NCI-H2171 (cell line): ENCODE measurements at regions not wholly inside any gene's neighbourhood (a gene's known extent, or its start where the extent isn't known, plus 50 kb on each side); places are given as distances from the start of the nearest gene placed in this dataset.

Source experiments
- DNase-seq: peaks from one replicate; lab custom pipeline; 2025; lab: John Stamatoyannopoulos, UW

DNA sequence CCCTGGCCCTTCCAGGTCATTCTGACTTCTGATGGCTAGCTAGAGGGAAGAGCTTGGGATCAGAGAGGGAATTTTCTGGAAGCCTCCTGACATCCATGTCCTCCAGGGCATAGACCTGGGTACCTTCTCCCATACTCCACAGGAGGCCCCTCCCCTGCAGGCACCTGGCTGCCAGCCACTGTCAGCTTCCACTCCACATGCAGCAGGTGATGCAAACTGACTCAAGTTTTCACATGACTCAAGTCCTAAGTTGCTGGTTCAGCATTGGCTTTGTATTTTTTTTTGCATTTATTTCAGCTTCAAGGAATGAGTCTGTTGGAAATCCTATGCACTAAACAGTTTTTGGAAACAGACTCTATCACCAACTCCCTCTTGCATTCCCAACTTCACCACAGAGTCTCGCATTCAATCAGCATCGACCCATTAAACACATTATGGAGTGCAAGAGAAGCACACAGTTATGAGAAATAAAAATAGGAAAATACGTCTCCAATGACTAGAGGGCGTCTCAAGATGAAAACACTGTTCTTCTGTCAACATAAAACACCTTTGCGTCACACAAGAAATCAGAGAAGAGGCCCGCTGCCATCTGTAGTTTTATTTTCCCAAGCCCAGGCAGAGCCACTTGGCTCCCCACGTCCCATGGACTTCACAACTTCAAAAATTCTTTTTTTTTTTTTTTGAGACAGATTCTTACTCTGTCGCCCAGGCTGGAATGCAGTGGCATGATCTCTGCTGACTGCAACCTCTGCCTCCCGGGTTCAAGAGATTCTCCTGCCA is 362.6 kb upstream of the MGMT start:
- no peak for DNase-seq

DNA sequence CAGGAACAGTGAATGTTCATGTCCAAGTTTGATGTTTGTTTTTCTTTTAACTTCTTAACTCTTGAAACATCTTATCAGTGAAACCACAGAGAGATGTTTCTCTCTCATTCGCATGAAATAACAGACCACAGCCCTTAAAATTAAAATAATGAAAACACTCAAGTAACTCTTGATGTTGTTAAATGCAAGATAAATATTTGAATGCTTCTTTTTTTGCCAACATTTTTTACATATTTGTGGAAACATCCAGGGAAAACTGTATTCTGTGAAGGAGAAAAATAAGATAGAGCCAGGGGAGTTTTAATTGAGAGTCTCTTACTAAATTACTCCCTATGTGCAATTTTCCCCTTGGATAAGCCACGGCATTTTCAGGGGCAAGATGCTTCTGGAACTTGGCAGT is 361.8 kb upstream of the MGMT start:
- no peak for DNase-seq

DNA sequence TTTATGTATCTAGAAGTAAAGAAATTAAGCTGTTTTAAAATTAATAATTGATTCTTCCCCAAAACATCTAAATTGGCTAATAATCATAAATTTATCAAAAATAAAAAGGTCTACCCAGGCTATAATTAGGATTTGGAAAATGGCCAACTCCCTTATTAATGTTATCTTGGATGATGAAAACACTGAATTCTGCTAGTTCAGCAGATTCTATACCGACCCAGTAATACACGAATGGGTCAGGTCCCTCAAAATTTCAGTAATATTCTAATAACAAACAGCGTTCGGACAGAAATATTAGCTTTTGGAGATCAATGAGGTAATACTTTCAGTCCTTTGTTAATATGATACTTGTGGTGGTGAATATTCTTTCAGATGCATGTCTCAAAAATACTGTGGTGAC is 360.7 kb upstream of the MGMT start:
- no peak for DNase-seq

DNA sequence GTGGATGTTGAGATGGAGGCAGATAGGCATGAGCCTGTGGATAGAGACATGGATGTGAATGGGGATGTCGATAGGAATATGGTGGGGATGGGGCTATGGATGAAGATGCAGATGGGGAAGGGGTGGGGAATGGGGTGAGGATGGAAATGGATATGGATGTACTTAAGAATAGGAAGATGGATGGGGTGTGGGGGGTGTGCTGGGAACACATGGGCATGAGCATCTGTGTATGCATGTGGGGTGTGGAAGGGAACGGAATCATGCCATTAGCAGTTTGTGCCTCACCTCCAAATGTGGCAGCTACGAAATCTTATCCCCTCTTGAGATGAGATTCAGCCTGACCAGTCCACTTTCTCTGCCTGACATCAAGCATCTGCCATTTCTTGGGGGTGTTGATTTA is 359.5 kb upstream of the MGMT start:
- no peak for DNase-seq

DNA sequence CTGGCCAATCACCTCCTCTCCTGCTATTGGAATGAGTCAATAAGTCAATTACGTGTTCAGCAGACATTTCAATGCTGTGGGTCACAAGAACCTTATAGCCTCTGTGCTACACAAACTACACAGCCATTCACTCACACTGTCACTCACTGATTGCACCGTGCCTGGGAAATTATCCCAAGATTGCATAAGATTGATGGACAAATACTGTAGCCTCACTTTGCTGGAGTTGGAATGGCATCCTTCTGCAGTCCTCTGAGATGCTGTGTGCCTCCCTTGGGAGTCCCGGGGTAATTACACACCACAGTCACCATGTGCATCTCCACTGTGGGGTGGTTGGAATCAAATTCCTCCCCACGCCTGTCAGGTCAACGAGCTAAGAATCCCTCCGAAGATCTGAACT is 358.7 kb upstream of the MGMT start:
- no peak for DNase-seq

DNA sequence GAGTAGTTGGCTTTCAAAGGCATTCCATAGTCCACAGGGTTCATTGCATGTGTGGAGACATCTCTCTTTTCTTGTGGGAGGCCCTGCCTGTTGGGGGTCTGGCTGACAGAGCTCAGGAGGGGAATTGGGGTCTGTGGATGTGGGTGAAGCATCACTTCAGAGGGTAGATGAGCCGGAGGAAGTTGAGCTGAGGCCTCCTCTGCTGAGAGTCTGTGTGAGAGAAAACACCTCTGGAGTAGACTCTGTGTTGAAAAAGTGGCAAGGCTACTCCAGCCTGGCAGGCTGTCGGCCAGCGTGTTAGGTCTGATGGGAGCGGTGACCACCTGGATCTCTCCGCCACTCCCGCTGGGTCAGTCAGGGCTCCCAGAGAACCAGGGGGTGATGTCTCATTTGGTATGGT is 358.0 kb upstream of the MGMT start:
- no peak for DNase-seq

DNA sequence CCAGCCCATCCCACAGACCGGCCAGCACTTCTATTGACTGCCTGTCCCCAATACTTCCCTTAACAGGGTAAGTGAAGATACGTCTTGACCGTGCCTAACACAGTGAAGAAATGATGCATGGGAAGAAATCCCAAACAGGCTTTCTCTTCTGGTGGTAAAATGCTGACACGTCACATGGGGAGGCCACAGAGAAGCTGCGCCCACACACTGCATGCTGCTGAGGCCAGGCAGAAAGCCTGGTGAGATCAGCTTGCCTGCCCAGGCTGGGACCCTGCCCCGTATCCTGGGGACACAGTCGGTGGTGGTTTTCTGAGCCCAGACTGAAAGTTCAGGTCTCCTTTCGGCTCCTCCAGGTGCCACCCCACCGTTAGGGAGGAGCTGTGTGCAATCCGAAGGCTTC is 356.3 kb upstream of the MGMT start:
- DNase-seq: no peak

DNA sequence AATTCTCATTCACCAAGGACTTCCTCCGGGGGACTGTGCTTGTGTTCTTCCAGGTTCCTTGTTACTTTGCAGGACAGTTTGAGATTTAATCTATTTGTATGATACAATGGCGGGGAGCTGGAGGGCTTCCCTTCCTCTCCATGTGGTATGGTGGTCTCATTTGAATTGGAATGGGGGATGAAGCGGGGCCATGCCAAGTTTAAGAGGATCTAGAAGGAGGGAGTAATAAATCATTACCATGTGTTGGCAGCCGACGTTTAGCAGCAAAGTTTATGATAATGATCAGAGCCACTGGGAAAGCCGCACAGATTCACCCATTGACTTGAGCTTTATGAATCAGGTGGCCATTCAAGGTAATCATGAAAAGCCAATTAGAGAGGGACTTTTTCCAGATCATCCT is 355.1 kb upstream of the MGMT start:
- DNase-seq: no peak

DNA sequence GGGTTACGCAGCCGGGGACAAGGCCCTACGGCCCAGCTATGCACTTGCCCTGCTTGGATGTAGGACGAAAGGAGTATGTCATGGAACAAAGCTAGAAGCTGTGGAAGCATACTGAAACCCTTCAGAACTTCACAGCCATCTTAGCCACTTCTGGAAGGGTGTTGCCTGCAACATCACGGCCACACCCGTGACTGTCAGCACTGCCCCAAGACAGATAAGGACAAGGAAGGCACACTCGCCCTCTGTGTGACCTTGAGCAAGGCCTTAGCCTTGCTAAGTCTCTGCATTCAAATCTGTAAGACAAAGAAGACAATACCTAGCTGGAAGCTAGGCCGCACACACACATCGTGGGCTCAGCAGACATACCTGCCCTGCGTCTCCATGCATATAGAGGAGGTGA is 352.5 kb upstream of the MGMT start:
- no peak for DNase-seq

DNA sequence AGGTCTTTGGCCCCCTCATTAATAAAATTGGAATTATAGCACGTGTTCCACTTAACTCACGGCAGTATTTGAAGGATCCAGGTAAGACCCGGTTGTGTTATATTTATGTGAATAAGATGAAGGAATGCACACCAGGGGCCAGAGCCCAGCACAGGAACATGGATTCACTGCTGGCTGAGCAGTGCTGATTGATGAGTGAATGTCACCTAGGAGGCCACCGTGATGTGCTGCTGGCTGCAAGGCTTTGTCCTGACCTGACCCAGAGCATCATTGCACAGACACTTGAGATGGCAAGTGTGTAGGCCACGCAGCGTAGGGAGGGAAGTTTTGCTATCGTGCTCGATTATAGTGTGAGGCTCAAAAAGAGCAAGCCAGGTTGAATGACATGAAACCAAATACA is 350.7 kb upstream of the MGMT start:
- DNase-seq: no peak

DNA sequence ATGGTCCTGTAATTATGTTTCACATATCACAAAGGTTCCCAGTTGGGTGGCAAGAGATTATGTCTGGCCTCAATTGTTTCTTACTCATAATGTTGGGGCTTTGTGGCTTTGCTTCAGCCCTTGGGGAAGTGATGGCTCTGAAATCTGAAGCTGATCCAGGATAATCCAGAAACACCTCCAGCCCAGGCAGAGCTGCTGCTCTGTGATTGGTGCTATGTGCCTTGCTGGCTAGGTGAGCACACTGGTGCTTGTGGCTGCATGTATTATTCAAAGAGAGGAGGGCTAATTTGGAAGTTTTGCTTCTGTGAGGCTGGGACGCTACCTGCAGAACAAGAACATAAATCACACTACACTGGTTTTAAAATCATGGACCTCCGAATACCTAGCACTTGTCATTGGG is 346.6 kb upstream of the MGMT start:
- no peak for DNase-seq

DNA sequence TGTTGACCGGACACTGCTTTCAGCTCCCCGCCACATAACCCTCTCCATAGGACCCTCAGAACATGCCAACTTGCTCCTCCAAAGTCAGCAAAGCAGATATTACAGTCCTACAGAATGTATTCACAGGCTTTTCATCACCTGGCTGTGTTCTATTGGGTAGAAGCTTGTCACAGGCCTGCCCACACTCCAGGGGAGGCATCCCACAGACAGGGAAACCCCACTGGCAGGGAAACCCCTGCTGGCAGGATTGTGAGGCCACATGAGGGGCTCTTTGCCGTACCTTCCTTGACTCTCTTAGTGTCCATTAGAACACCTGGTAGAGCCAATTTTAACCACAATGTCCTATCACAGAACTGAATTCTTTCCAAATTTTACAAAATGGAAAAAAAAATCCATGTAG is 344.2 kb upstream of the MGMT start:
- no peak for DNase-seq

DNA sequence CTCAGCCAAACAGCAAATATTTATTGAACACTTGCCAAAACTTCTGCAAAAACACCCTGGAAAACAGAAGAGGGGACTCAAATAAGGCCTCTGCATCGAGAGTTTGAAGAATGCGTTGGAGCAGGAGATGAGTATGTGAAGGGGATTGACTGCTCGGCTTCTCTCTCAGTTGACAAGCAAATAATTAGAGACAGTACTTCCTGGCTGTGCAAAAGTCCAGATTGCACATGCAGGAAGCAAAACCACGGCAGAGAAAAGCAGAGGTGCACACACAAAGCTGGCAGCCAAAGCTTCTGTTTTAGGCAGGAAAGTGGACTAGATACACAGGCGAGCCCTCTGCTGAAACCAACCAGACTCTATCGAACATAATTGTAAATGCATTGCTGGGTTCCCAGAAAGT is 343.6 kb upstream of the MGMT start:
- no peak for DNase-seq

DNA sequence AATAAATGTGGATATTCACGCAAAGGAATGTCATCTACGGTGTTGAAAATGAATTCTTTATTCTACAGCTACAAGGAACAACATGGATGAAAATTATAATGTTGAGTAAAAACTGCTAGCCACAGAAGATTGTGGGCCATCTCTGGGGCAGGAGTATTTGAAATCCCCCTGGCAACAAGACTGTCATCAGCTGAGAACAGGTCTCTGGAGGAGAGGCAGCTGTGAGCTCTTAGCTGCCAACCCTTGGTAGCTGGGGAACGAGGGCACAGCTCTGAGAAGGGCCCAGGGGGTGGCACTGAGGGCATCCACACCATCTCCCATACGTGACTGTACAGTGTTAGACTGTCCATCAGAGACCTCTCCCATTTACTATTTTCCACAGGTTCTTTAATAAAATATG is 340.1 kb upstream of the MGMT start:
- DNase-seq: no peak

DNA sequence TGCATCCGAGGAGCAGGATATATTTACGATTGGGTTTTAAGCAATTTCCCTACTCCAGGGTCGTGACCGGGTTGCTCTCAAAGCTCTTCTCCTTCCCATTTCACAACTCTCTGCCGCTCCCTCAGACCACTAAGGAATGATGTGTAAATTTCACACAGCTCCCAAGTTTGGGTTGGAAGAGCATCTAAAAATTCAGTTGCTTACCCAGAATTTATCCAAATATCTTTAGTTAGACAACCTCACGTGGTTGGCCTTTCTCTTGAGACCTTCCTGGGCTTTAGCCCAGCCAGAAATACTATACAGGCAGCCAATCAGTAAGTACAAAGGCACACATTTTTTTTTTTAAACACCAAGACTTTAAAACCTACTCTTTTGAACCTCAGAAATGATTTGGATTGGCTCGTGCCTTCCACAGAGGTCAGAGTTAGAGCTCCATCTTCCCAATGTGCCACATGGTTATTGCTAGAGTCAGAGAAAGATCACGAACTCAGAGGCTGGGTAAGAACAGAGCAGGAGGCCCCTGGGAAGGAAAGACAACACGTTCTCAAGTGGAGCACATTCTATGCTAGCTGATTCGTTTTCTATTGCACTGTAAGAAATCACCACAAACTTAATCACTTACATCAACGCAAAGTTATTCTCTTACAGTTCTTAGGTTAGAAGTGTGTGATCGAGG is 335.4 kb upstream of the MGMT start:
- no peak for DNase-seq

DNA sequence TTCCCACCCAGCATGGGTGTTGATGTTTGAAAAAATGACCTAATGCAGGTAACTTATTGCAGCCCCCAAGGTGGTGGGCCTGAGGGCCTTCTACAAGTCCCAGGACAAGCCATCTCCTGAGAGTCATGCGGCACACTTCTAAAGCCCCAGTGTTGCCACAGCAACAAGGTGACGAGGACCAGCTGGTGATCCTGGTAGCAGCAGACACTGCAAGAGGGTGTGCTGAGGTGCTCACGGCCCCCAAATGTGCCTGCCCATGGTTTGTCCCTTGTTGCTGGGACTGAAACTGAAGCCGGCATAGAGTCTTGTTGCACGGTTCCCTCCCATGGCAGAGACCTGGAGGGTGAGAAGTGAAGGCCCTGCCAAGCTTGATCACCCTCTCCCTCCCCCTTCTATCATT is 333.2 kb upstream of the MGMT start:
- no peak for DNase-seq

DNA sequence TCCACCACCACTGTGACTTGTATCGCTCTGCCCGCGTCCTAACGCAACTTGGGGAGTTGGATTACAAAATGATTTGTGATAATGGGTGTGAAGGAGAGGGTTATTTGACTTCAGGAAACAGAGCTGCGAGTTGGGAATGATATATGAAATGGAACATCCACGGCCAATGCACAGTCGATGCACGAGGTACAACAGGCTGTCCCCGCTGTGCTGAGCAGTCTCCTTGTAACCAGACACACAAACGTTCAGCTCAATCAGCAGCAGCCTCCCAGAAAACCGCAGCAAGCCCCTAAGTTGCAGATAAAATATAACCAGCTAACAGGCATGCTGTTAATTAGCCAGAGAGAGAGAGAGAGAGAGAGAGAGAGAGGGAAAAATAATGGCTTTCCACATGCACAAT is 332.7 kb upstream of the MGMT start:
- no peak for DNase-seq

DNA sequence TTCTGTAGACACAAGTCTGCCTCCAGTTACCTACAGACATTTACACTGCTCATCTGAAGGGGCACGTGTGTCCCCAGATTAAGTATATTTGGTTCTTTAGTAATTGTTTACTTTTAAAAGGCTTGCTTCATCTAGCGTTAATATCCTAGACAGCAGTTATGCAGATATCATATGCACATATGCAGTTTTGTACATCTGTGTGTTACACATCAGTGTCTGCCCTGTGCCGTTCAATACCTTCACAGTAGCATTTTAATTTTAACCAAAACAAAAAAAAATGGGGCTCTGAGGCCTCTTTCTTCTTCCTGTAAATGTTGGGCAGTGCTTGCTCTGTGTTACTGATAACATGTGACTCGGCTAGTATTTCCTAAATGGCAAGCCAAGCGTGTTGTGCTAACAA is 331.4 kb upstream of the MGMT start:
- no peak for DNase-seq

DNA sequence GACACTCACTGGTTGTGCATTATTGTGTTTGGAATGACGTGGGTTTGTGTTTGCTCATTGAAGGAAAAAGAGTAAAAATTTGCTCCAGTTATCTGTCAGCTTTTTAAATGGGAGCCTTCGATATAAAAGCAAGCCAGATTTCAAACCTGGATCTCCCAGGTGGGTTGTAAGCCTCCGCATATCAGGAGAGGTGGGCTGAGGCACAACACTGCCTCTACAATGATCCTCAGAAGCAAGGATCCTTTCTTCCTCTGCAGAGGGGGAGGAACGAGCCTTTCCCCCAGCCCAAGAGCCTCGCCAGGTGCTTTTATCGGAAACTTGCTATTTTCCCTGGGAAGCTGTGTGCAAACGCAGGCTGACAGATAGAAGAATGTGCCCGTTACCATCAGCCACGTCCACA is 331.0 kb upstream of the MGMT start:
- DNase-seq: no peak

DNA sequence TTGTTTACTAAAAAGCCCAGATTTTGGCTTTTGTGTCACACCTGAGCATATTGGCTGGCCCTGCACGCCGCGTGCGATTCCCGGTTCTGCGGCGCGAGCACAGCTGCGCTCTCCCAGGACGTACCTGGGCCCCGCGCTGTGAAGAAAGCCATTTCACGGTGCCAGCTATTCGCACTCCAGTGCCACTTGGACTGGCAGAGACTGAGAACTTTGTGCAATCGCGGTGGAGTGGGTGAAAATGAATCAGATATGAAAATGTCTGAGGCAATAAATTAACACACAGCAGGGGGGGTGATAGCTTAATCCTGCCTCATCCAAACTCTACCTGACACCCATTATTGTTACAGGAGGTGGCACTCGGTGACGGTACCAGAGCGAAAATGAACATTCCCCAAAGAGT is 330.1 kb upstream of the MGMT start:
- DNase-seq: no peak

DNA sequence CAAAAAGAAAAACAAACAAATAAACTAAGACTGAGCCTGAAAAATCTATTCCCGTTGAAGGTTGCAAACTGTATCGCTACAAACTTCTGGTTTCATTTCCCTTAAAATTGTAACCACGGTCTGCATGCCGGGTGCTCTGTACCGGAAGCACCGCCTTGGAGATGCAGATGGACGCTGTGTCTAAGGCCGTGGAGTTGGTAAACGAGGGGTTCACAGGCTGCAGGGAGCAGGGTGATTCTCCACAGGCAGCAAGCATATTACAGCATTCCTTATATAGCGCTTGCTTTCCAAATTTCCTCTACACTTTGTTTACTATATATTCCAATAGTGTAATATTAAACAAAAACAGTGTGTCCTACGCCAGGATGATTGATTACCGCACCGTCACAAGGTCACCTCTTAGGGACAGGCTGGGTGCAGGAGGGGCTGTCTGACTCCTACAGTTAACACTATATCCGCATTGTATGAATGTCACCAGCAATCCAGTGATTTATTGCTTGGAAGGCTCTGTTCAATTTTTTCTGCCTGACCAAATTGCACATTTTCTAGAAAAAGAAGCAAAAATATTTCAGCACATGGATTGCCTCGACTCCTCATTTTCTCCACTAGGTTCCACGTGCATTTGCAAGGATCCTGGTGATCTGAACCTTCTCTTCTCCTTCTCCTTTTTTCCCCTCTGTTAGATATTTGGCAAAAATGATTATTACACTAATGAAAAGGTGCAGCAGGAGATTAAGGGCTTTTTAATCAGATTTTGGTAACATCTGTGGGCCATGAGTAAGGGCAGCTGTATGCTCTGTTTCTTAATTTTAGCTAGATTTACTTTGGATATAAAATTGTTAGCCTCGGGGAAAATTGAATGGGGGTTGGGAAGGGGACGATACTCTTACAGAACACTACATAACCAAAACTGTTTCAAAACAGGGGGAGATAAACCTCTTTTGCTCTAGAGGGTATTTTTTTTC is 325.8 kb upstream of the MGMT start:
- DNase-seq: no peak

DNA sequence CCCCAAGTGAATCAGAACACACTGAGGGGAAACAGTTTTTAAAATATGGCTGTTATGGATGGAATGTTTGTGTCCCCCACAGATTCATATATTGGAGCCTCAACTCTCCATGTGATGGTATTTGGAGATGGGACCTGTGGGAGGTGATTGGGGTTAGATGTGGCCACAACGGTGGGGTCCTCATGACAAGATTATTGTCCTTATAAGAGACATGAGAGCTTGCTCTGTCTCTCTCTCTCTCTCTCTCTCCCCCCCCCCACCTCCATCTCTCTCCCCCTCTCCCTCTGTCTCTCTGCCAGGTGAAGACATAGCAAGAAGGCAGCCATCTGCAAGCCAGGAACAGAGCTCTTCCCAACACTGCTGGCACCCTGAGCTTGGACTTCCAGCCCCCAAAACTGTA is 315.8 kb upstream of the MGMT start:
- no peak for DNase-seq

DNA sequence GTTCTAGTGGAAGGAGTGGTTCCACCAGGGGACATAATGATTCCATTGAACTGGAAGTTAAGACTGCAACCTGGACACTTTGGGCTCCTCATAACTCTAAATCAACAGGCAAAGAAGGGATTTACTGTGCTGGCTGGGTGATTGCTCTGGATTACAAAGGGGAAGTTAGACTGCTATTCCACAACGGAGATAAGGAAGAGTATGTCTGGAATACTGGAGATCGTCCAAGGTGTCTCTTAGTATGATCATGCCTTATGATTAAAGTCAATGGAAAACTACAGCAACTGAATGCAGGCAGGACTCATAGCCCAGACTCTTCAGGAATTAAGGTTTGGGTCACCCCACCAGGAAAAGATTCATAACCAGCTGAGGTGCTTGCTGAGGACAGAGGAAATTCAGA is 310.6 kb upstream of the MGMT start:
- no peak for DNase-seq
